Activated B cell treated with CpG ODN at 0.5 μM for 24 hours (primary cell): ENCODE measurements at regions not wholly inside any gene's neighbourhood (a gene's known extent, or its start where the extent isn't known, plus 50 kb on each side); places are given as distances from the start of the nearest gene placed in this dataset.

Experiments
- ATAC-seq: fragments of 200-7000 bp; cut with Tn5 transposase; one replicate; pipeline ENCODE4 v1.10.0; 2021; ENCODE audit warnings: low read depth, mild to moderate bottlenecking, moderate library complexity
- CTCF ChIA-PET: fragments of 350-600 bp; sonication (Branson Sonifier 250); formaldehyde crosslinking; loops from one replicate; lab custom pipeline; 2021; ENCODE audit warnings: antibody characterized with exemption; lab: Charles Lee
- POLR2A ChIA-PET: fragments of 350-600 bp; sonication (Branson Sonifier 250); formaldehyde crosslinking; loops from one replicate; lab custom pipeline; 2021; ENCODE audit warnings: antibody characterized with exemption; lab: Charles Lee
- DNase-seq: peaks from one replicate; pipeline ENCODE4 v3.0.0; 2022
- H3K27ac Mint-ChIP-seq: one replicate; pipeline ENCODE4 v1.8.0; 2020; ENCODE audit warnings: mixed read lengths
- H3K27me3 Mint-ChIP-seq: one replicate; pipeline ENCODE4 v1.8.0; 2021; ENCODE audit warnings: mixed read lengths
- H3K36me3 Mint-ChIP-seq: one replicate; pipeline ENCODE4 v1.8.0; 2021; ENCODE audit warnings: low read depth, mixed read lengths
- H3K4me1 Mint-ChIP-seq: one replicate; pipeline ENCODE4 v1.8.0; 2021; ENCODE audit warnings: mixed read lengths
- H3K4me3 Mint-ChIP-seq: one replicate; pipeline ENCODE4 v1.8.0; 2020; ENCODE audit warnings: mild to moderate bottlenecking, mixed read lengths
- H3K9me3 Mint-ChIP-seq: one replicate; pipeline ENCODE4 v1.8.0; 2020; ENCODE audit warnings: mixed read lengths
- intact Hi-C: fragments of 100-400 bp; cut with micrococcal nuclease; formaldehyde crosslinking; loops from one replicate; pipeline ENCODE4 v1.15.1; 2024
- TF ChIP-seq, protein P1 (sequence below): fragments of 200-600 bp; IDR thresholded peaks from one replicate; pipeline ENCODE4 v1.8.0; 2022; ENCODE audit warnings: antibody characterized with exemption, mild to moderate bottlenecking

GRCh38 chr12:38253778-38254177 lies 62.8 kb upstream of the ALG10B start:
- ChIA-PET POLR2A (no interaction called here), CTCF (no interaction called here)
- Mint-ChIP-seq H3K9me3 (peaks cover 6% of the 10 kb centered on the region), H3K27ac (no peak overlapping the region), H3K27me3 (no peaks in the 10 kb centered on the region), H3K4me1 (no peaks in the 10 kb centered on the region), H3K36me3 (no peaks in the 10 kb centered on the region), H3K4me3 (no peak overlapping the region)
- intact Hi-C loops: no loop called here
- ATAC-seq: no peak
- DNase-seq: no peak
- TF ChIP-seq, protein P1, sequence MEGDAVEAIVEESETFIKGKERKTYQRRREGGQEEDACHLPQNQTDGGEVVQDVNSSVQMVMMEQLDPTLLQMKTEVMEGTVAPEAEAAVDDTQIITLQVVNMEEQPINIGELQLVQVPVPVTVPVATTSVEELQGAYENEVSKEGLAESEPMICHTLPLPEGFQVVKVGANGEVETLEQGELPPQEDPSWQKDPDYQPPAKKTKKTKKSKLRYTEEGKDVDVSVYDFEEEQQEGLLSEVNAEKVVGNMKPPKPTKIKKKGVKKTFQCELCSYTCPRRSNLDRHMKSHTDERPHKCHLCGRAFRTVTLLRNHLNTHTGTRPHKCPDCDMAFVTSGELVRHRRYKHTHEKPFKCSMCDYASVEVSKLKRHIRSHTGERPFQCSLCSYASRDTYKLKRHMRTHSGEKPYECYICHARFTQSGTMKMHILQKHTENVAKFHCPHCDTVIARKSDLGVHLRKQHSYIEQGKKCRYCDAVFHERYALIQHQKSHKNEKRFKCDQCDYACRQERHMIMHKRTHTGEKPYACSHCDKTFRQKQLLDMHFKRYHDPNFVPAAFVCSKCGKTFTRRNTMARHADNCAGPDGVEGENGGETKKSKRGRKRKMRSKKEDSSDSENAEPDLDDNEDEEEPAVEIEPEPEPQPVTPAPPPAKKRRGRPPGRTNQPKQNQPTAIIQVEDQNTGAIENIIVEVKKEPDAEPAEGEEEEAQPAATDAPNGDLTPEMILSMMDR: no peak

DNA sequence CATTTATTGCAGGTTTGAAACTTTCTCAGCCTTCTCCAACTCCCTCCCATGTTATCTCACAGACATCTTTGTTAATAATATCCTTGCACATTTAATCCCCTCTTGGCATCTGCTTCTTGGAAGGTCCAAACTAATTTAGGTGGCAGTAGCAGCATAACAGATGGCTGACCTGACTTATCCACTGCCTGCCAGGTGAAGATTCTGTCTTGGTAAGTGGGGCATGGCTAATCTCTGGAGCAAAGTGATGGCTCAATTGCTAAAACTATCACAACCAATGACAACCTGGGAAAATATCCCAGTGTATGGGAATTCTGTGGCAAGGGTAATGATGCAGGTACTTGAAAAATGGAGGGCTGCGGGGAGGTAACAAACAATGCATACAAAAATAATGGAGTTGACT lies 58.2 kb upstream of the ALG10B start:
- Mint-ChIP-seq H3K9me3 (peaks cover 6% of the 10 kb centered on the region), H3K4me3 (no peak overlapping the region), H3K27ac (no peak overlapping the region), H3K27me3 (no peaks in the 10 kb centered on the region), H3K36me3 (no peaks in the 10 kb centered on the region), H3K4me1 (no peaks in the 10 kb centered on the region)
- intact Hi-C loops: no loop called here
- ChIA-PET CTCF (no interaction called here), POLR2A (no interaction called here)
- DNase-seq (no peak), ATAC-seq (no peak)
- TF ChIP-seq, protein P1: no peak
